Endothelial cell of umbilical vein (primary cell): ENCODE measurements at regions not wholly inside any gene's neighbourhood (a gene's known extent, or its start where the extent isn't known, plus 50 kb on each side); places are given as distances from the start of the nearest gene placed in this dataset.

Source experiments
- BruUV-seq: library from RNA; stranded (reverse); fragments of 400-500 nt; replicated peaks from 2 replicates; lab custom pipeline; 2021; lab: Mats Ljungman, UMichigan
- CTCF ChIA-PET: fragments of 300-600, 350-600 bp; sonication (Branson Sonifier 250); formaldehyde crosslinking; loops from one replicate; lab custom pipeline; 2021; ENCODE audit warnings: antibody characterized with exemption, inconsistent platforms; lab: Charles Lee
- POLR2A ChIA-PET: fragments of 300-600, 350-600 bp; sonication (Branson Sonifier 250); formaldehyde crosslinking; loops from one replicate; lab custom pipeline; 2021; ENCODE audit warnings: antibody characterized with exemption, inconsistent platforms; lab: Charles Lee
- DNase-seq: peaks from one replicate; pipeline ENCODE4 v3.0.0-alpha.2; 2011; ENCODE audit warnings: low read depth, low spot score
- FAIRE-seq: peaks from 2 replicates; lab custom pipeline; 2011; peaks lifted over from hg19 to GRCh38; lab: Jason Lieb, UNC
- H2AFZ ChIP-seq: 2 replicates; pipeline ENCODE4 v1.6.0; 2012; ENCODE audit warnings: low read depth, low read length, control low read depth, inconsistent platforms
- H3K27ac ChIP-seq: 2 replicates; pipeline ENCODE4 v1.5.1; 2011; ENCODE audit warnings: low read depth, mild to moderate bottlenecking, control low read depth, low read length, moderate library complexity; ENCODE audit not compliant: insufficient read depth
- H3K27me3 ChIP-seq, 2 experiments: 2 replicates each; pipeline versions ENCODE4 v1.6.0 to v1.6.1; 2011; ENCODE audit warnings: low read length in 2 of 2, mixed read lengths in 1 of 2; ENCODE audit not compliant: control insufficient read depth in 2 of 2, insufficient read depth in 2 of 2
- H3K36me3 ChIP-seq, 2 experiments: 2 replicates in 1 of 2; 3 replicates in 1 of 2; pipeline ENCODE4 v1.5.1; 2011; ENCODE audit warnings: low read length in 2 of 2, mild to moderate bottlenecking in 1 of 2, moderate library complexity in 1 of 2; ENCODE audit not compliant: control insufficient read depth in 2 of 2, insufficient read depth in 2 of 2; ENCODE audit errors: extremely low read depth in 1 of 2
- H3K4me1 ChIP-seq: 3 replicates; pipeline ENCODE4 v1.5.1; 2011; ENCODE audit warnings: mild to moderate bottlenecking, low read length; ENCODE audit not compliant: control insufficient read depth, insufficient read depth; ENCODE audit errors: extremely low read depth
- H3K4me2 ChIP-seq: 2 replicates; pipeline ENCODE4 v1.6.1; 2011; ENCODE audit warnings: low read length, control low read depth, mixed read lengths; ENCODE audit not compliant: insufficient read depth
- H3K4me3 ChIP-seq, 3 experiments: fragments of 200-600 bp in 1 of 3; sonication (generic), shearing (Covaris generic) in 1 of 3; replicated peaks in 1 of 3; 2 replicates each; pipeline ENCODE4 v1.5.1; 2011 to 2016; ENCODE audit warnings: control low read depth in 3 of 3, low read length in 3 of 3, mild to moderate bottlenecking in 2 of 3, inconsistent platforms in 1 of 3, low read depth in 1 of 3, moderate library complexity in 1 of 3; ENCODE audit not compliant: insufficient read depth in 1 of 3
- H3K79me2 ChIP-seq: 2 replicates; pipeline ENCODE4 v1.6.0; 2012; ENCODE audit warnings: low read length, inconsistent platforms; ENCODE audit not compliant: control insufficient read depth, insufficient read depth
- H3K9ac ChIP-seq: replicated peaks from 2 replicates; pipeline ENCODE3; 2011; ENCODE audit warnings: low read length, control low read depth; ENCODE audit not compliant: insufficient read depth; ENCODE audit errors: extremely low read depth
- H3K9me1 ChIP-seq: replicated peaks from 3 replicates; pipeline ENCODE4 v1.6.0; 2011; ENCODE audit warnings: mild to moderate bottlenecking, low read length; ENCODE audit not compliant: control insufficient read depth, insufficient read depth; ENCODE audit errors: extremely low read depth
- H3K9me3 ChIP-seq: replicated peaks from 2 replicates; pipeline ENCODE4 v1.5.1; 2012; ENCODE audit warnings: low read length, inconsistent platforms; ENCODE audit not compliant: control insufficient read depth, insufficient read depth
- H4K20me1 ChIP-seq: replicated peaks from 2 replicates; pipeline ENCODE3; 2011; ENCODE audit warnings: mild to moderate bottlenecking, low read length; ENCODE audit not compliant: control insufficient read depth, insufficient read depth; ENCODE audit errors: extremely low read depth
- EZH2 ChIP-seq: IDR thresholded peaks from 2 replicates; pipeline ENCODE4 v1.6.1; 2012; ENCODE audit warnings: borderline replicate concordance, low read depth, mild to moderate bottlenecking, moderate library complexity, low read length, inconsistent platforms; ENCODE audit not compliant: severe bottlenecking
- FOS ChIP-seq: IDR thresholded peaks from 2 replicates; pipeline ENCODE4 v1.6.1; 2011; ENCODE audit warnings: mild to moderate bottlenecking, low read length, moderate library complexity, borderline replicate concordance; ENCODE audit not compliant: insufficient read depth
- GATA2 ChIP-seq: IDR thresholded peaks from 2 replicates; pipeline ENCODE4 v1.7.0; 2011; ENCODE audit warnings: low read depth, mild to moderate bottlenecking, moderate library complexity, mixed read lengths, low read length; ENCODE audit not compliant: insufficient read length, insufficient read depth
- JUN ChIP-seq: IDR thresholded peaks from 2 replicates; pipeline ENCODE4 v1.6.1; 2011; ENCODE audit warnings: borderline replicate concordance, low read depth; ENCODE audit not compliant: insufficient read length, insufficient read depth
- MYC ChIP-seq: IDR thresholded peaks from one replicate; pipeline ENCODE4 v1.6.1; 2011; ENCODE audit warnings: mild to moderate bottlenecking, low read depth, low read length
- POLR2A ChIP-seq: IDR thresholded peaks from 2 replicates; pipeline ENCODE4 v1.6.1; 2012; ENCODE audit warnings: low read depth, mild to moderate bottlenecking, control low read depth, low read length
- POLR2AphosphoS5 ChIP-seq: IDR thresholded peaks from 2 replicates; pipeline ENCODE4 v1.6.1; 2012; ENCODE audit warnings: low read depth, mild to moderate bottlenecking, control low read depth, low read length, moderate library complexity; ENCODE audit not compliant: insufficient read depth
- dilution Hi-C: fragments of 300-500 bp; cut with MboI; formaldehyde crosslinking; loops from one replicate; pipeline ENCODE4 v1.15.0; 2019; ENCODE audit warnings: low sequenced_read_pairs; ENCODE audit not compliant: extremely low pct_ligation_motif_present
- intact Hi-C: fragments of 100-400 bp; cut with micrococcal nuclease; formaldehyde crosslinking; loops from one replicate; pipeline ENCODE4 v1.10.0; 2022
- TF ChIP-seq, protein P1 (sequence below): IDR thresholded peaks from 2 replicates; pipeline ENCODE4 v1.6.1; 2011; ENCODE audit not compliant: insufficient read depth, insufficient read length
- TF ChIP-seq, protein P2 (sequence below), 2 donors: IDR thresholded peaks; 1 replicate in 1 of 2; 2 replicates in 1 of 2; pipeline ENCODE4 v1.5.1; 2011; ENCODE audit warnings: low read length in 2 of 2, mild to moderate bottlenecking in 2 of 2, moderate library complexity in 2 of 2, control low read depth in 1 of 2, inconsistent platforms in 1 of 2, low read depth in 1 of 2; ENCODE audit not compliant: insufficient read depth in 1 of 2; ENCODE audit errors: extremely low read depth in 1 of 2

DNA sequence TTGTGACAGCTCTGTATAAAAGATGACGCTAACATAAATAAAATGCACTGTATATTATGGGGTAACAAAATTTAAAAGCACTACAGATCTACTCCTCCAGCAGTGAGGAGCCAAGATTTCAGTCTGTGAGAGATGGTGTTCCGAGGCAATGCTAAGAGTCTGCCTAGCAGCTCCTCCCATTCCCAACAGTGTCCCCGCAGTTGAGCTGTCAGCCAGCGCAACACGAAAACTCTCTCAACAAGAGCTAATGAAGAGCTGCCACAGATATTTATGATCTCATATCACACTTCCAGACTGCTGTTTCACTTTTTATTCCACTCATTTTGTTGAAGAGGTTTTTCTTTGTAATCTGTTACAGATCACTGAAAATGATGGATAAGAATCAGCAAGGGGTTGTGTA lies 53.9 kb upstream of the ESRRG start:
- H3K27me3 ChIP-seq: no peaks in the 10 kb centered on the region
- H2AFZ ChIP-seq: no peak overlapping the region
- TF ChIP-seq, protein P1, sequence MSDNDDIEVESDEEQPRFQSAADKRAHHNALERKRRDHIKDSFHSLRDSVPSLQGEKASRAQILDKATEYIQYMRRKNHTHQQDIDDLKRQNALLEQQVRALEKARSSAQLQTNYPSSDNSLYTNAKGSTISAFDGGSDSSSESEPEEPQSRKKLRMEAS: no peak
- no peak for TF ChIP-seq POLR2AphosphoS5
- no peak for TF ChIP-seq MYC
- TF ChIP-seq FOS: no peak
- TF ChIP-seq, protein P2, sequence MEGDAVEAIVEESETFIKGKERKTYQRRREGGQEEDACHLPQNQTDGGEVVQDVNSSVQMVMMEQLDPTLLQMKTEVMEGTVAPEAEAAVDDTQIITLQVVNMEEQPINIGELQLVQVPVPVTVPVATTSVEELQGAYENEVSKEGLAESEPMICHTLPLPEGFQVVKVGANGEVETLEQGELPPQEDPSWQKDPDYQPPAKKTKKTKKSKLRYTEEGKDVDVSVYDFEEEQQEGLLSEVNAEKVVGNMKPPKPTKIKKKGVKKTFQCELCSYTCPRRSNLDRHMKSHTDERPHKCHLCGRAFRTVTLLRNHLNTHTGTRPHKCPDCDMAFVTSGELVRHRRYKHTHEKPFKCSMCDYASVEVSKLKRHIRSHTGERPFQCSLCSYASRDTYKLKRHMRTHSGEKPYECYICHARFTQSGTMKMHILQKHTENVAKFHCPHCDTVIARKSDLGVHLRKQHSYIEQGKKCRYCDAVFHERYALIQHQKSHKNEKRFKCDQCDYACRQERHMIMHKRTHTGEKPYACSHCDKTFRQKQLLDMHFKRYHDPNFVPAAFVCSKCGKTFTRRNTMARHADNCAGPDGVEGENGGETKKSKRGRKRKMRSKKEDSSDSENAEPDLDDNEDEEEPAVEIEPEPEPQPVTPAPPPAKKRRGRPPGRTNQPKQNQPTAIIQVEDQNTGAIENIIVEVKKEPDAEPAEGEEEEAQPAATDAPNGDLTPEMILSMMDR (IDR thresholded peaks at IDR 0.05; ENCODE audit: extremely low read depth in 1 of 2, insufficient read depth in 1 of 2, low read depth in 1 of 2, low read length in 2 of 2): no peak
- TF ChIP-seq GATA2: no peak
- TF ChIP-seq EZH2: no peak
- TF ChIP-seq JUN: no peak
- TF ChIP-seq POLR2A: no peak
- no peak overlapping the region for H3K4me2 ChIP-seq
- H3K4me3 ChIP-seq: no peak overlapping the region
- DNase-seq: no peak
- ChIA-PET POLR2A (no interaction called here), CTCF (no interaction called here)
- no peak overlapping the region for H3K9ac ChIP-seq
- FAIRE-seq: no peak
- H3K79me2 ChIP-seq: no peaks in the 10 kb centered on the region
- peaks cover 2% of the 10 kb centered on the region for H3K9me3 ChIP-seq
- no peaks in the 10 kb centered on the region for H4K20me1 ChIP-seq
- no TSS peak for BruUV-seq
- H3K4me1 ChIP-seq: no peaks in the 10 kb centered on the region
- no peaks in the 10 kb centered on the region for H3K36me3 ChIP-seq
- dilution Hi-C loops (no loop called here), intact Hi-C loops (no loop called here)
- H3K27ac ChIP-seq: no peak overlapping the region
- no peaks in the 10 kb centered on the region for H3K9me1 ChIP-seq
